CD8-positive, alpha-beta memory T cell (primary cell): ENCODE measurements at regions not wholly inside any gene's neighbourhood (a gene's known extent, or its start where the extent isn't known, plus 50 kb on each side); places are given as distances from the start of the nearest gene placed in this dataset.

Source experiments
- CTCF ChIA-PET: fragments of 350-600 bp; sonication (Branson Sonifier 250); formaldehyde crosslinking; loops from one replicate; lab custom pipeline; 2021; ENCODE audit warnings: antibody characterized with exemption; lab: Charles Lee
- POLR2A ChIA-PET: fragments of 350-600 bp; sonication (Branson Sonifier 250); formaldehyde crosslinking; loops from one replicate; lab custom pipeline; 2021; ENCODE audit warnings: antibody characterized with exemption; lab: Charles Lee
- DNase-seq, 5 donors: peaks; one replicate each; pipeline versions ENCODE4 v3.0.0 to v3.0.0-alpha.2; 2020 to 2022; ENCODE audit warnings: mixed read lengths in 1 of 5
- H3K27ac ChIP-seq: one replicate; pipeline ENCODE4 v1.7.0; 2013; ENCODE audit warnings: low read depth, mild to moderate bottlenecking, low read length, moderate library complexity
- H3K27me3 ChIP-seq: 2 replicates; pipeline ENCODE4 v1.7.0; 2013; ENCODE audit warnings: low read length, mild to moderate bottlenecking; ENCODE audit not compliant: insufficient read depth, poor library complexity, severe bottlenecking
- H3K36me3 ChIP-seq: 2 replicates; pipeline ENCODE4 v1.7.0; 2013; ENCODE audit warnings: mild to moderate bottlenecking, low read length, moderate library complexity; ENCODE audit not compliant: insufficient read depth
- H3K4me1 ChIP-seq: 2 replicates; pipeline ENCODE4 v1.7.0; 2013; ENCODE audit warnings: mild to moderate bottlenecking, low read length, moderate library complexity; ENCODE audit not compliant: insufficient read depth
- H3K4me3 ChIP-seq: 2 replicates; pipeline ENCODE4 v1.7.0; 2013; ENCODE audit warnings: mild to moderate bottlenecking, low read length
- H3K9me3 ChIP-seq: 2 replicates; pipeline ENCODE4 v1.7.0; 2013; ENCODE audit warnings: mild to moderate bottlenecking, low read length
- H3K27ac Mint-ChIP-seq, 8 donors: one replicate each; pipeline ENCODE4 v1.8.0; 2020 to 2021; ENCODE audit warnings: mixed read lengths in 8 of 8, mild to moderate bottlenecking in 6 of 8, inconsistent platforms in 3 of 8, moderate library complexity in 3 of 8
- H3K27me3 Mint-ChIP-seq, 2 donors: one replicate each; pipeline ENCODE4 v1.8.0; 2020 to 2021; ENCODE audit warnings: mixed read lengths in 2 of 2, mild to moderate bottlenecking in 1 of 2, moderate library complexity in 1 of 2
- H3K36me3 Mint-ChIP-seq, 3 donors: one replicate each; pipeline ENCODE4 v1.8.0; 2020 to 2021; ENCODE audit warnings: mixed read lengths in 3 of 3, inconsistent platforms in 1 of 3, mild to moderate bottlenecking in 1 of 3
- H3K4me1 Mint-ChIP-seq, 3 donors: one replicate each; pipeline ENCODE4 v1.8.0; 2020 to 2021; ENCODE audit warnings: mixed read lengths in 3 of 3, inconsistent platforms in 1 of 3, mild to moderate bottlenecking in 1 of 3
- H3K4me3 Mint-ChIP-seq, 7 donors: one replicate each; pipeline ENCODE4 v1.8.0; 2020 to 2021; ENCODE audit warnings: mixed read lengths in 7 of 7, mild to moderate bottlenecking in 6 of 7, moderate library complexity in 4 of 7, inconsistent platforms in 2 of 7
- H3K9me3 Mint-ChIP-seq, 5 donors: one replicate each; pipeline ENCODE4 v1.8.0; 2020 to 2022; ENCODE audit warnings: mixed read lengths in 5 of 5, mild to moderate bottlenecking in 3 of 5, moderate library complexity in 2 of 5, inconsistent platforms in 1 of 5

DNA sequence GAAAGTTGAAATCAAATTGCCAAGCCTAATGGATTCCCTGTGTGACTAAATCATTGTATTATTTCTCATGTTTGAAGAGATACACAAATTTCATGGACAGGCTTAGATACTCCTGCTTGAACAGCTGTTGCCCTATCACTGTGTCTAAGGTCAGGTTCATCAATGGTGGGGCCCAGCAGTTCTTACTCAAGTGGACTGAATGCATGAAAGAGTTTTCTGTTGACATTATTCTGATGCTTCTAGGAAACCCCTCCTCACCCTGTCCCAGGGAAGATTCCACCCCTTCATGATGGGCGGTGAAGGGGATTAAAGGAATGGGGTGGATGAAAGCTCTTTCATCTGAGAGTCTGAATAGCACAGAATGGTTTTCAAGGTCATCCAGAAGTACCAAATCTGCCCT lies 148.8 kb downstream of the INO80D start:
- Histone ChIP-seq H3K27ac (no peak overlapping the region), H3K36me3 (no peaks in the 10 kb centered on the region), H3K9me3 (no peaks in the 10 kb centered on the region), H3K4me3 (no peak overlapping the region), H3K4me1 (no peaks in the 10 kb centered on the region), H3K27me3 (no peaks in the 10 kb centered on the region)
- no peak overlapping the region for H3K4me3 Mint-ChIP-seq
- CTCF ChIA-PET, result interaction anchor here (1.2 kb wide), 1 partner anchor 11 kb away, joined by 4 read pairs; no protein-coding TSS in a partner anchor
- no peaks in the 10 kb centered on the region for H3K36me3 Mint-ChIP-seq
- no peaks in the 10 kb centered on the region for H3K4me1 Mint-ChIP-seq
- no peaks in the 10 kb centered on the region for H3K9me3 Mint-ChIP-seq
- no peak for DNase-seq
- peaks cover 5 to 11% of the 10 kb centered on the region in 2 donors for H3K27me3 Mint-ChIP-seq
- H3K27ac Mint-ChIP-seq, result no peak overlapping the region
- POLR2A ChIA-PET, result no interaction called here

DNA sequence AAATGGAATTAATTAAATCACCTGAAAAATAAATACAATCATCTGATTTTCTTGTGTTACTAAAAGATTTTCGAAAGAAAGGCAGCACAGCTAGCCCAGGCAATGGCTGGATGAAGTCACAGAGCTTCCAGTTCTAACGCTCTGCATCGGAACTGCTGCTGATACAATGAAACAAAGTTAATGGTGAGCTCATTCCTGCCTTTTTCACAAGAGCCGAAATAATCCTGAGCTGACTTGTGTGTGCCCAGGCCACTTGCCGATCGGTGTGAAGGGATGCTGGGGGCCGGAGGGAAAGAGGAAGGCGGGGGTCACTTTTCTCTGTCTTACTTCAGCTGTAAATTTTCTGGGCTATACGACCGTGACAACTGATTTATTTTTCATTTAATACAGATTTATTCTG lies 149.5 kb downstream of the INO80D start:
- Histone ChIP-seq H3K27ac (no peak overlapping the region), H3K27me3 (no peaks in the 10 kb centered on the region), H3K4me1 (no peaks in the 10 kb centered on the region), H3K36me3 (no peaks in the 10 kb centered on the region), H3K9me3 (no peaks in the 10 kb centered on the region), H3K4me3 (no peak overlapping the region)
- no peaks in the 10 kb centered on the region for H3K36me3 Mint-ChIP-seq
- ChIA-PET CTCF (interaction anchor here (0.6 to 1.2 kb wide), 2 partner anchors 11 to 327 kb away, joined by 3 to 4 read pairs; no protein-coding TSS in a partner anchor), POLR2A (no interaction called here)
- H3K4me1 Mint-ChIP-seq, result no peaks in the 10 kb centered on the region
- no peaks in the 10 kb centered on the region for H3K9me3 Mint-ChIP-seq
- peaks cover 5 to 11% of the 10 kb centered on the region in 2 donors for H3K27me3 Mint-ChIP-seq
- no peak for DNase-seq
- H3K27ac Mint-ChIP-seq, result no peak overlapping the region
- no peak overlapping the region for H3K4me3 Mint-ChIP-seq

DNA sequence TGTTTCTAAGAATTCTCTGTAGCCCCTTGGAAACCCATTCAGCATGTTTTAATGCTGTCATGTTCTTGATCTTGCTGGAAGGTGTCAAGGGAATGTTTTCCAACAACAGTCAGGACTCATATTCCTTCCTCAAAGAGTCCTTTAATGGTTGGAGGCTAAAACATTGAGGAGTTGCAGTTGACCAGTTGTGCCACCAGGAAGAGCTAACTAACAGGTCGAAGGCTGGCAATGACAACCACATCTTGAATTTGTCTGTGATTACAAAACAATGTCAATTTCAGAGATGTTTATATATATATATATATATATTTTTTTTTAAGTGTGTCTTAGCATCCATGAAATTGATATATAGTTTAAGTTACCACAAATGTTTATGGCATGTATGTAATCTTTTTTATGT lies 151.5 kb downstream of the INO80D start:
- Histone ChIP-seq H3K27ac (no peak overlapping the region), H3K4me3 (no peak overlapping the region), H3K27me3 (no peaks in the 10 kb centered on the region), H3K9me3 (no peaks in the 10 kb centered on the region), H3K36me3 (no peaks in the 10 kb centered on the region), H3K4me1 (no peaks in the 10 kb centered on the region)
- Mint-ChIP-seq H3K4me1 (no peaks in the 10 kb centered on the region), H3K27me3 (peaks cover 13 to 28% of the 10 kb centered on the region in 2 donors), H3K36me3 (no peaks in the 10 kb centered on the region), H3K4me3 (no peak overlapping the region), H3K27ac (no peak overlapping the region), H3K9me3 (no peaks in the 10 kb centered on the region)
- CTCF ChIA-PET, result no interaction called here
- POLR2A ChIA-PET, result no interaction called here
- no peak for DNase-seq

DNA sequence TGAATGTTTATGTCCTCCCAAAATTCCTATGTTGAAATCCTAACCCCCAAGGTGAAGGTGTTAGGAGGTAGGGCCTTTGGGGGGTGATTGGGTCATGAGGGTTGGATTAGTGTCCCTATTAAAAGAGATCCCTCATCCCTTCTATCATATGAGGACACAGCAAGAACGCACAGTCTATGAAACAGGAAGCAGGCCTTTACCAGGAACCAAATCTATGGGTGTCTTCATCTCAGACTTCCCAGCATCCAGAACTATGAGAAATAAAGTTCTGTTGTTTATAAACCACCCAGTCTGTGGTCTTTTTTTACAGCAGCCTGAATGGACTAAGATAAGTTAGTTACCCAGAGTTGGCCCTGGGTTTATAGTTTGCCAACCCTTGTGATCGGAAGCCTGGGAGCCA lies 153.1 kb downstream of the INO80D start:
- Histone ChIP-seq H3K4me3 (no peak overlapping the region), H3K9me3 (no peaks in the 10 kb centered on the region), H3K27me3 (peaks cover 2% of the 10 kb centered on the region), H3K27ac (no peak overlapping the region), H3K4me1 (no peaks in the 10 kb centered on the region), H3K36me3 (no peaks in the 10 kb centered on the region)
- no peak overlapping the region for H3K4me3 Mint-ChIP-seq
- CTCF ChIA-PET, result no interaction called here
- H3K36me3 Mint-ChIP-seq, result no peaks in the 10 kb centered on the region
- H3K4me1 Mint-ChIP-seq, result no peaks in the 10 kb centered on the region
- no peaks in the 10 kb centered on the region for H3K9me3 Mint-ChIP-seq
- H3K27ac Mint-ChIP-seq, result no peak overlapping the region
- H3K27me3 Mint-ChIP-seq, result peaks cover 12 to 37% of the 10 kb centered on the region in 2 donors
- no peak for DNase-seq
- POLR2A ChIA-PET, result no interaction called here

DNA sequence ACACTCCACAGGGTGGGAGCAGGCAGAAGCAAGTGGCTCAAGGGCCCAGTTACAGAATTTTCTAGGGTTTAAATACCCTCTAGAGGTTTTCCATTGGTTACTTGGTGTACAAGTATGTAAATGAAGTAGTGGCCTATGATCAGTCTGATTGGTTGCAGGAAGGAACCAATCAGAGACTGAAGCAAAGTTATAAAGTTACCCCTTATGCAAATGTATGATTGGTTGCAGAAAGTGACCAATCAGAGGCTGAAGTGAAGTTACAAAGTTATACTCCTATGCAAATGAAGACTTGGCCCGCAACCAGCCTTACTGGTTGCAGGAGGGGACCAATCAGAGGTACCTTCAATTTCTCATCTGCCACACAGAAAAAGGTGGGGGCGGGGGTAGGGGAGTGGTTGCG lies 154.6 kb downstream of the INO80D start:
- Mint-ChIP-seq H3K4me3 (no peak overlapping the region), H3K4me1 (peaks cover 2 to 3% (median 3%) of the 10 kb centered on the region in 3 donors), H3K27me3 (peaks cover 16 to 46% of the 10 kb centered on the region in 2 donors), H3K36me3 (no peaks in the 10 kb centered on the region), H3K27ac (no peak overlapping the region), H3K9me3 (no peaks in the 10 kb centered on the region)
- H3K9me3 ChIP-seq, result no peaks in the 10 kb centered on the region
- H3K4me1 ChIP-seq, result no peaks in the 10 kb centered on the region
- H3K4me3 ChIP-seq, result no peak overlapping the region
- H3K27me3 ChIP-seq, result peaks cover 16% of the 10 kb centered on the region
- ChIA-PET POLR2A (no interaction called here), CTCF (no interaction called here)
- no peak overlapping the region for H3K27ac ChIP-seq
- no peak for DNase-seq
- H3K36me3 ChIP-seq, result no peaks in the 10 kb centered on the region

DNA sequence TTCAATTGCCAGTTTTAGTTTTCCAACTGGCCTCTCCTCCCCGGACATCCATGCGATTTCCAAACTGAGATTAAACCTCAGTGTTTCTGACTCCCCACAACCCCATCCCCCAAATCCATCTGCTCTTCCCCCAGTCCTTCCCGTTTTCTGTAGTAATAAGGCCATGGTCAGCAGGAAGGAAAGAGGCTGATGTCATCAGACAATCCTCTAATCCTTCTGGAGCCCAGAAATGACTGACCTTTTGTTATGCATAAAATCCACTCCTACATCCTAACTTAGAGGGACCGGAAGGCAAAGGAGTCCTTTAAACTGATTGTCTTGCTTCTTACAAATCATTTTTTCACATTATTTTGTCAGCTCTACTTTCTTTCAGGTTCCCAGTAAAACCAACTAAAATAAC lies 155.8 kb downstream of the INO80D start:
- H3K27ac ChIP-seq, result no peak overlapping the region
- peaks cover 17% of the 10 kb centered on the region for H3K27me3 ChIP-seq
- no peak overlapping the region for H3K4me3 ChIP-seq
- H3K36me3 ChIP-seq, result no peaks in the 10 kb centered on the region
- ChIA-PET POLR2A (no interaction called here), CTCF (no interaction called here)
- Mint-ChIP-seq H3K27me3 (peaks cover 19 to 55% of the 10 kb centered on the region in 2 donors), H3K9me3 (no peaks in the 10 kb centered on the region), H3K4me1 (peaks cover 6 to 14% (median 12%) of the 10 kb centered on the region in 3 donors), H3K36me3 (no peaks in the 10 kb centered on the region), H3K4me3 (no peak overlapping the region), H3K27ac (no peak overlapping the region)
- no peak for DNase-seq
- H3K4me1 ChIP-seq, result peaks cover 6% of the 10 kb centered on the region
- no peaks in the 10 kb centered on the region for H3K9me3 ChIP-seq

DNA sequence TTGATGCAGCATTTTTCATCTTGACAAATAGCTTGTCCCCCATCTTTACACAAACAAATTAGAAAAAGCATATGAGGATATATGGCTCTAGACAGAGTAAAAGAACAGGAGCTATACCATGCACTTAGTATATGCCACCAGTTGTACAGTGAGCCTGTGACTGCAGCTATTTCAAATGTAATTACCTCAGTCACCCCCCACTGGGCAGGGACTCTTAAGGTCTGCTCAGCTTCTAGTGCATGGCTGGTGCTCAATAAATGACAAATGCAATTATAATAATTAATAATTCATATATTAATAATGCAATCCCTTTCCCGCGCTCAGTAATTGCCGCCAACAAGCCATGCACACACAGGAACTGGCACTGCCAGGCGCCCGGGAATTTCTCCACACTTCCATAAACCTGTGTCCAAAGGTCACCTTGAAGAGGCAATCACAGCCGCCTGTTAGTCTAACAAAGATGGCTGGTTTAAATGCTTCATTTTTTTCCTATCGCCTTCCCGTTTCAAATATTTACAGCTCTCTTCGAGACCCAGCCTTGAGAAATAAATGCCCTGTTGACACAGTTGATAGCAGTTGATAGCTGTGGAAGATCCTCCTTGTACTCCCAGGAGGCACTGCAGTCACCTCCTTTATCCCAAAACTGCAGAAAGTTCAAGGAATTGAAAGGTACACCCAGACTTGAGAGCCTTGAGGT lies 156.6 kb downstream of the INO80D start:
- Mint-ChIP-seq H3K27me3 (peaks cover 22 to 61% of the 10 kb centered on the region in 2 donors), H3K27ac (no peak overlapping the region), H3K36me3 (no peaks in the 10 kb centered on the region), H3K4me1 (peaks cover 6 to 14% (median 12%) of the 10 kb centered on the region in 3 donors), H3K9me3 (no peaks in the 10 kb centered on the region), H3K4me3 (no peak overlapping the region)
- POLR2A ChIA-PET, result no interaction called here
- DNase-seq, result no peak
- no peak overlapping the region for H3K4me3 ChIP-seq
- H3K9me3 ChIP-seq, result no peaks in the 10 kb centered on the region
- no peaks in the 10 kb centered on the region for H3K36me3 ChIP-seq
- peaks cover 6% of the 10 kb centered on the region for H3K4me1 ChIP-seq
- peaks cover 17% of the 10 kb centered on the region for H3K27me3 ChIP-seq
- no peak overlapping the region for H3K27ac ChIP-seq
- CTCF ChIA-PET, result no interaction called here

DNA sequence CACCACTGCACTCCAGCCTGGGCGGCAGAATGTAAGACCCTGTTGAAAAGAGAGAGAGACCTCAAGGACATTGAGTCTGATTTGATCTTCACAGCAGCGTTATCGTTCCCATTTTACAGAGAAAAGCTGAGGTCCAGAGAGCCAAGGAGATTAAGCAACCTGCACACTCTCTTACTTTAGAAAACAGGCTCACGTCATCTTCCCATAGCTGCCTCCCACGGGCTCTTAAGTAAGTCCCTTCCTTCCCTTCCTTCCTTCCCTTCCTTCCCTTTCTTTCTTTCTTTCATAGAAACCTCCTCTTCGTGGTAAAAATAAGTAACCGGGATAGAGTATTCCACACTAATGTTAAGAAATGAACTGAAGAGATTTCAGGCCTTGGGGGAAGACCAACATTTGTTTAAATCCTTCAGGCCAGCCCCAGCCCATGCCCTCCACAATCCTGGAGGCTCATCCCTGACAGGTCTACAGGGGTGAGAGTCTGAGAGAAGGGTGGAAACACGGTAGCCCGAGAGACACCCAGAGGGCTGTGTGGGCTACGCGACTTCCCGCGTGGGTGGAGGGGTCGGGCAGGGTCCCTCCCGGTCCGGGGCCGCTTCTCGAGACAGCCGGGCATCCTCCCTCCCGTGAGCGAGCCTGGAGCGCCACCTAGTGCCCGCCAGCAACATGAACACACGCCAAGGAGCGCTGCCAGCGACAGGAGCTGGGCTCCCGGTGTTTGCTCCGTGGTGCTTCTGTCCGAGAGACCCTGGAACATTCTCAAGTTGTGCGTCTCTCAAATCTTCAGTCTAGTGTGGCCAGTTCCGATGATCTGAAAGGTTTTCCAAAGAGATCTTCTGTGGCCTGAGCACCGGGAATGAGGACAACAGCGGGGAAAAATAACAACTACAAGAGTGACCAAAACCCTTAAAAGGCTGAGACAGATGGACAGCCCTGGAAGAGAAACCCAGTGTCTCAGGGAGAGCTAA lies 160.3 kb downstream of the INO80D start:
- H3K36me3 ChIP-seq, result no peaks in the 10 kb centered on the region
- H3K36me3 Mint-ChIP-seq, result no peaks in the 10 kb centered on the region
- H3K4me1 Mint-ChIP-seq, result peaks cover 6 to 14% (median 12%) of the 10 kb centered on the region in 3 donors
- peaks cover 6% of the 10 kb centered on the region for H3K4me1 ChIP-seq
- peaks cover 20 to 68% of the 10 kb centered on the region in 2 donors for H3K27me3 Mint-ChIP-seq
- H3K4me3 ChIP-seq, result no peak overlapping the region
- CTCF ChIA-PET, result interaction anchor here (0.7 to 1.8 kb wide), 2 partner anchors 14 to 16 kb away, joined by 3 to 4 read pairs; no protein-coding TSS in a partner anchor
- peak; percentile 26 to 64 (median 42) for DNase-seq
- peak overlapping the region in 1 of 8 donors; percentile 59 for H3K27ac Mint-ChIP-seq
- H3K27ac ChIP-seq, result no peak overlapping the region
- H3K4me3 Mint-ChIP-seq, result peak overlapping the region in 1 of 7 donors; percentile 25
- H3K27me3 ChIP-seq, result peaks cover 17% of the 10 kb centered on the region
- no peaks in the 10 kb centered on the region for H3K9me3 ChIP-seq
- POLR2A ChIA-PET, result no interaction called here
- no peaks in the 10 kb centered on the region for H3K9me3 Mint-ChIP-seq
